ENCODE measurements at regions not wholly inside any gene's neighbourhood (a gene's known extent, or its start where the extent isn't known, plus 50 kb on each side); places are given as distances from the start of the nearest gene placed in this dataset.

GRCh38 chr13:84569366-84569765 lies 687.1 kb upstream of the SLITRK1 start:
- ATAC-seq (ENCODE audit: low read depth) (no peak), DNase-seq (no peak)
- H3K36me3 Mint-ChIP-seq (ENCODE audit: low read depth) = no peaks in the 10 kb centered on the region
- H3K27ac Mint-ChIP-seq = no peak overlapping the region
- intact Hi-C loops (cut with micrococcal nuclease) = no loop called here
- peaks cover 3% of the 10 kb centered on the region for H3K9me3 Mint-ChIP-seq
- no peaks in the 10 kb centered on the region for H3K4me1 Mint-ChIP-seq
- no peak overlapping the region for H3K4me3 Mint-ChIP-seq
- H3K27me3 Mint-ChIP-seq = no peaks in the 10 kb centered on the region
- CTCF ChIA-PET = no interaction called here
- no peak for TF ChIP-seq CTCF (IDR thresholded peaks at IDR 0.05)
- POLR2A ChIA-PET = no interaction called here

GRCh38 chr13:84567848-84568247 lies 685.6 kb upstream of the SLITRK1 start:
- intact Hi-C loops (cut with micrococcal nuclease) = no loop called here
- Mint-ChIP-seq H3K9me3 (peaks cover 3% of the 10 kb centered on the region), H3K27ac (no peak overlapping the region), H3K27me3 (no peaks in the 10 kb centered on the region), H3K4me3 (no peak overlapping the region), H3K36me3 (ENCODE audit: low read depth) (no peaks in the 10 kb centered on the region), H3K4me1 (no peaks in the 10 kb centered on the region)
- TF ChIP-seq CTCF (IDR thresholded peaks at IDR 0.05) = no peak
- ChIA-PET POLR2A (no interaction called here), CTCF (no interaction called here)
- DNase-seq = no peak
- ATAC-seq (ENCODE audit: low read depth) = no peak

- POLR2A ChIA-PET = no interaction called here
- no peak for ATAC-seq (ENCODE audit: low read depth)
- H3K9me3 Mint-ChIP-seq = peaks cover 3% of the 10 kb centered on the region
- H3K27ac Mint-ChIP-seq = no peak overlapping the region
- no peaks in the 10 kb centered on the region for H3K36me3 Mint-ChIP-seq (ENCODE audit: low read depth)
- H3K4me3 Mint-ChIP-seq = no peak overlapping the region
- intact Hi-C loops (cut with micrococcal nuclease) = no loop called here
- no peaks in the 10 kb centered on the region for H3K4me1 Mint-ChIP-seq
- TF ChIP-seq CTCF (IDR thresholded peaks at IDR 0.05) = no peak
- H3K27me3 Mint-ChIP-seq = no peaks in the 10 kb centered on the region
- no peak for DNase-seq
- CTCF ChIA-PET = no interaction called here
These were observed 684.5 kb upstream of the SLITRK1 start for GRCh38 chr13:84566780-84567179.

GRCh38 chr13:84563611-84564010 lies 681.3 kb upstream of the SLITRK1 start:
- no peak overlapping the region for H3K4me3 Mint-ChIP-seq
- H3K27me3 Mint-ChIP-seq = no peaks in the 10 kb centered on the region
- no peak overlapping the region for H3K27ac Mint-ChIP-seq
- H3K4me1 Mint-ChIP-seq = no peaks in the 10 kb centered on the region
- ChIA-PET POLR2A (no interaction called here), CTCF (no interaction called here)
- TF ChIP-seq CTCF (IDR thresholded peaks at IDR 0.05) = no peak
- peaks cover 13% of the 10 kb centered on the region for H3K9me3 Mint-ChIP-seq
- H3K36me3 Mint-ChIP-seq (ENCODE audit: low read depth) = no peaks in the 10 kb centered on the region
- no peak for ATAC-seq (ENCODE audit: low read depth)
- intact Hi-C loops (cut with micrococcal nuclease) = no loop called here
- DNase-seq = no peak

- ATAC-seq (ENCODE audit: low read depth) (no peak), DNase-seq (no peak)
- Mint-ChIP-seq H3K36me3 (ENCODE audit: low read depth) (no peaks in the 10 kb centered on the region), H3K27ac (no peak overlapping the region), H3K4me1 (no peaks in the 10 kb centered on the region), H3K27me3 (no peaks in the 10 kb centered on the region), H3K9me3 (peaks cover 10% of the 10 kb centered on the region), H3K4me3 (no peak overlapping the region)
- intact Hi-C loops (cut with micrococcal nuclease) = no loop called here
- POLR2A ChIA-PET = no interaction called here
- no peak for TF ChIP-seq CTCF (IDR thresholded peaks at IDR 0.05)
- CTCF ChIA-PET = no interaction called here
These were observed 671.0 kb upstream of the SLITRK1 start for GRCh38 chr13:84553227-84553626.

All from activated B cell treated with CpG ODN at 0.5 μM for 24 hours (primary cell).